Trophoblast cell (in vitro differentiated cells and primary cell): ENCODE measurements at regions not wholly inside any gene's neighbourhood (a gene's known extent, or its start where the extent isn't known, plus 50 kb on each side); places are given as distances from the start of the nearest gene placed in this dataset.
A peak's percentile ranks its signal among the peaks of the same experiment; 100 is the strongest.
"Not testable (repeated sequence)": the region's sequence is repeated elsewhere in the genome, so short reads cannot be mapped to it uniquely, and the experiment has no call there.

Source experiments
- DNase-seq, 2 donors: peaks; one replicate each; pipeline ENCODE4 v3.0.0-alpha.2; 2016
- H2AFZ ChIP-seq: 2 replicates; pipeline ENCODE4 v1.6.1; 2013; ENCODE audit warnings: low read length, moderate library complexity, mild to moderate bottlenecking; ENCODE audit not compliant: insufficient read depth, poor library complexity
- H2AK5ac ChIP-seq: 2 replicates; pipeline ENCODE4 v1.6.1; 2013; ENCODE audit warnings: mild to moderate bottlenecking, low read length
- H2BK120ac ChIP-seq: 2 replicates; pipeline ENCODE4 v1.6.1; 2013; ENCODE audit warnings: low read length, mild to moderate bottlenecking, moderate library complexity; ENCODE audit not compliant: insufficient read depth, poor library complexity
- H2BK12ac ChIP-seq: 2 replicates; pipeline ENCODE4 v1.6.1; 2013; ENCODE audit warnings: mild to moderate bottlenecking, low read length, moderate library complexity
- H2BK5ac ChIP-seq: 2 replicates; pipeline ENCODE4 v1.6.1; 2013; ENCODE audit warnings: low read length, low read depth, moderate library complexity, mild to moderate bottlenecking; ENCODE audit not compliant: poor library complexity
- H3K14ac ChIP-seq: 2 replicates; pipeline ENCODE4 v1.6.1; 2013; ENCODE audit warnings: mild to moderate bottlenecking, low read length
- H3K18ac ChIP-seq: 2 replicates; pipeline ENCODE4 v1.6.1; 2013; ENCODE audit warnings: mild to moderate bottlenecking, low read length
- H3K23ac ChIP-seq: 2 replicates; pipeline ENCODE4 v1.6.1; 2013; ENCODE audit warnings: low read length
- H3K27ac ChIP-seq: 2 replicates; pipeline ENCODE4 v1.5.1; 2013; ENCODE audit warnings: low read depth, mild to moderate bottlenecking, inconsistent platforms, low read length, moderate library complexity
- H3K27me3 ChIP-seq: 2 replicates; pipeline ENCODE4 v1.6.1; 2013; ENCODE audit warnings: inconsistent platforms, mild to moderate bottlenecking, low read length, moderate library complexity; ENCODE audit not compliant: insufficient read depth
- H3K36me3 ChIP-seq, 2 experiments: 1 replicate in 1 of 2; 2 replicates in 1 of 2; pipeline ENCODE4 v1.6.1; 2013; ENCODE audit warnings: low read length in 2 of 2, mild to moderate bottlenecking in 2 of 2, moderate library complexity in 1 of 2; ENCODE audit not compliant: insufficient read depth in 2 of 2, control insufficient read depth in 1 of 2
- H3K4ac ChIP-seq: 2 replicates; pipeline ENCODE4 v1.6.1; 2013; ENCODE audit warnings: low read depth, mild to moderate bottlenecking, low read length, moderate library complexity
- H3K4me1 ChIP-seq, 2 experiments: 1 replicate in 1 of 2; 2 replicates in 1 of 2; pipeline ENCODE4 v1.6.1; 2013; ENCODE audit warnings: low read length in 2 of 2, mild to moderate bottlenecking in 2 of 2, moderate library complexity in 1 of 2; ENCODE audit not compliant: insufficient read depth in 2 of 2, control insufficient read depth in 1 of 2
- H3K4me2 ChIP-seq: 2 replicates; pipeline ENCODE4 v1.6.1; 2013; ENCODE audit warnings: inconsistent platforms, mild to moderate bottlenecking, low read length, moderate library complexity
- H3K4me3 ChIP-seq: 2 replicates; pipeline ENCODE4 v1.5.1; 2013; ENCODE audit warnings: mild to moderate bottlenecking, low read depth, low read length, inconsistent platforms
- H3K79me1 ChIP-seq: one replicate; pipeline ENCODE4 v1.6.1; 2013; ENCODE audit warnings: low read length
- H3K79me2 ChIP-seq: 2 replicates; pipeline ENCODE4 v1.6.1; 2013; ENCODE audit warnings: low read length, mild to moderate bottlenecking; ENCODE audit not compliant: control insufficient read depth, insufficient read depth, poor library complexity
- H3K9ac ChIP-seq: 2 replicates; pipeline ENCODE4 v1.6.1; 2013; ENCODE audit warnings: mild to moderate bottlenecking, low read length
- H3K9me3 ChIP-seq: 2 replicates; pipeline ENCODE4 v1.6.1; 2013; ENCODE audit warnings: low read depth, mild to moderate bottlenecking, control low read depth, inconsistent platforms, low read length; ENCODE audit not compliant: insufficient read depth
- H4K12ac ChIP-seq: 2 replicates; pipeline ENCODE4 v1.6.1; 2013; ENCODE audit warnings: low read depth, mild to moderate bottlenecking, low read length, moderate library complexity
- H4K8ac ChIP-seq: 2 replicates; pipeline ENCODE4 v1.6.1; 2013; ENCODE audit warnings: low read depth, mild to moderate bottlenecking, low read length, moderate library complexity
- H4K91ac ChIP-seq: one replicate; pipeline ENCODE4 v1.6.1; 2013; ENCODE audit warnings: low read depth, mild to moderate bottlenecking, low read length, moderate library complexity
- whole genome bisulfite sequencing: extraction: QIAGEN DNeasy Blood & Tissue Kit; methylation state at CpG from one replicate; pipeline ENCODE4 v1.1.7; 2013; ENCODE audit warnings: missing lambda C conversion rate; ENCODE audit not compliant: insufficient read length, insufficient coverage; ENCODE audit errors: extremely low coverage; 5-methylcytosine and 5-hydroxymethylcytosine counted together

DNA sequence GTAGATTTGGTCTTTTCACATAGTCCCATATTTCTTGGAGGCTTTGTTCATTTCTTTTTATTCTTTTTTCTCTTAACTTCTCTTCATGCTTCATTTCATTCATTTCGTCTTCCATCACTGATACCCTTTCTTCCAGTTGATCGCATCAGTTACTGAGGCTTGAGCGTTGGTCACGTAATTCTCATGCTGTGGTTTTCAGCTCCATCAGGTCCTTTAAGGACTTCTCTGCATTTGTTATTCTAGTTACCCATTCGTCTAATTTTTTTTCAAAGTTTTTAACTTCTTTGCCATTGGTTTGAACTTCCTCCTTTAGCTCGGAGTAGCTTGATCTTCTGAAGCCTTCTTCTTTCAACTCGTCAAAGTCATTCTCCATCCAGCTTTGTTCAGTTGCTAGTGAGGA lies 387.6 kb upstream of the ZMIZ1 start:
- H3K23ac ChIP-seq, H3K27ac ChIP-seq, H3K14ac ChIP-seq, H4K91ac ChIP-seq, DNase-seq, H2BK12ac ChIP-seq, H4K8ac ChIP-seq, H2AK5ac ChIP-seq, H2BK120ac ChIP-seq, H3K4me3 ChIP-seq, H4K12ac ChIP-seq, H3K27me3 ChIP-seq, H3K9ac ChIP-seq, H3K79me2 ChIP-seq, H2AFZ ChIP-seq, H3K79me1 ChIP-seq, H3K4me1 ChIP-seq, H3K4me2 ChIP-seq, H3K36me3 ChIP-seq, H3K4ac ChIP-seq, H3K9me3 ChIP-seq, H2BK5ac ChIP-seq, H3K18ac ChIP-seq: not testable (repeated sequence)
- no CpG with 5 or more reads among the region's 7 CpGs for whole genome bisulfite sequencing

DNA sequence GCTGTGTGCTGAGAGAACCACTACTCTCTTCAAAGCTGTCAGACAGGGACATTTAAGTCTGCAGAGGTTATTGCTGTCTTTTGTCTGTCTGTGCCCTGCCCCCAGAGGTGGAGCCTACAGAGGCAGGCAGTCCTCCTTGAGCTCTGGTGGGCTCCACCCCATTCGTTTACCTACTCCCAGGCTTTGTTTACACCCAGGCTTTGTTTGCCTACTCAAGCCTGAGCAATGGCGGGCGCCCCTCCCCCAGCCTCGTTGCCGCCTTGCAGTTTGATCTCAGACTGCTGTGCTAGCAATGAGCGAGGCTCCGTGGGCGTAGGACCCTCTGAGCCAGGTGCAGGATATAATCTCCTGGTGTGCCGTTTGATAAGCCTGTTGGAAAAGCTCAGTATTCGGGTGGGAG lies 386.8 kb upstream of the ZMIZ1 start:
- H2BK5ac ChIP-seq, H3K4me2 ChIP-seq, H2AK5ac ChIP-seq, H3K27me3 ChIP-seq, H3K9ac ChIP-seq, H3K18ac ChIP-seq, H3K4me1 ChIP-seq, H3K23ac ChIP-seq, H3K27ac ChIP-seq, H4K12ac ChIP-seq, H4K8ac ChIP-seq, H3K79me1 ChIP-seq, H2BK12ac ChIP-seq, H2AFZ ChIP-seq, H4K91ac ChIP-seq, H3K4ac ChIP-seq, H3K79me2 ChIP-seq, H3K14ac ChIP-seq, H2BK120ac ChIP-seq, H3K9me3 ChIP-seq, DNase-seq, H3K36me3 ChIP-seq, H3K4me3 ChIP-seq: not testable (repeated sequence)
- WGBS: no CpG with 5 or more reads among the region's 10 CpGs

DNA sequence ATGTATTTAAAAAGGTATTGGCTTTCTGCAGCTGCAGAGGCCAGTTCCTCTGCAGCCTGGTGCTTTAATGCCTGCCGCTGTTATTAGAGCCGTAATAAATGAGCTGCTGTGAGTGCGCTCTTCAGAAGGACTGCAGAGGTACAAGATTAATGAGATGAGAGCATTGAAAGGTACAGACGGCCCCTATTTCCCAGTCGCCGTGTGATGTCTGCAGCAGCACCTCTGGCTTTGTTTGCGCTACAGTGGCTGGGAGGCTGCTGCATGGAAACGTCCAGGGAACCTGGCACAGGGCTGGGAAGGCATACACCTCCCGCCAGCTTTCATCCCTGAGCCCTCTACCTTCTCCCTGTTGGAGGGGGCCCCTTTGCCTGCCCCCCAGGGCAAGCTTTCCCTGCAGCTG lies 383.8 kb upstream of the ZMIZ1 start:
- Histone ChIP-seq H4K8ac (no peak overlapping the region), H3K4me1 (no peaks in the 10 kb centered on the region), H3K4ac (no peak overlapping the region), H2AFZ (no peak overlapping the region), H3K27me3 (no peaks in the 10 kb centered on the region), H3K9me3 (peaks cover 6% of the 10 kb centered on the region), H3K79me2 (no peaks in the 10 kb centered on the region), H3K36me3 (no peaks in the 10 kb centered on the region), H4K91ac (peak overlapping the region; percentile 17), H4K12ac (no peak overlapping the region), H3K27ac (no peak overlapping the region), H2AK5ac (no peak overlapping the region), H3K9ac (no peak overlapping the region), H3K23ac (no peak overlapping the region), H3K14ac (no peak overlapping the region), H3K4me2 (no peak overlapping the region), H2BK12ac (peak overlapping the region; percentile 42), H3K79me1 (no peaks in the 10 kb centered on the region), H3K18ac (no peak overlapping the region), H2BK5ac (no peak overlapping the region), H3K4me3 (no peak overlapping the region), H2BK120ac (no peak overlapping the region)
- no CpG with 5 or more reads among the region's 9 CpGs for WGBS
- no peak for DNase-seq

DNA sequence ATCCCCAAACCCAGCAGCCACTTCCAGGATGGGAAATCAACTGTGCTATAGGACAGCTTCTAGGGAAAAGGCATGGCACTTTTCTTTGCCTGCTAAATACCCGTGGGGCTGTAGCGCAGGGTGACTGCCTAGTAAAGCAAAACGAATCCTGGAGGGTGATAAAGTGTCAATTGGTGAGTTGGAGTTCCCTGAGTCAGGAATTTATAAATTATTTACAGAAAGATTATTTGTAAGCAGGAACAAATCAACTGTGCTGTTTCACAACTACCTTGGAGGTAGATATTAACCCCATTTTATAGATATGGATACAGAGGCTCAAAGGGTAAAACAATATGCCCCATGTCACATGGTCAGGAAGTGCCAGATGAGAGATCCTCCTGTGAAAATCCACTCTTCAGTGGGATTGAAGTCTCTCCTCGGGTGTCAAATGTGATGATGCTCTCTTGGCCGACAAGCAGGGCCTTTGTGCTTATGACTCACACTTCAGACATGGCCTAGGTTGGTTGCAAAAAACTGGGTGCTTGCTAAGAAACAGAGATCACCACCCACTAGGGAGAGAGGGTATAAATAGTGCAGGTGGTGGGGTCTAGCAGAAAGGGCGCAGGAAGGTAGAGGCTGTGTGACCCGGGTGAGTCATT lies 383.2 kb upstream of the ZMIZ1 start:
- Histone ChIP-seq H3K4ac (no peak overlapping the region), H3K18ac (no peak overlapping the region), H3K79me1 (no peaks in the 10 kb centered on the region), H2BK5ac (no peak overlapping the region), H4K8ac (no peak overlapping the region), H3K9me3 (peaks cover 6% of the 10 kb centered on the region), H3K23ac (no peak overlapping the region), H2BK12ac (peak overlapping the region; percentile 42), H4K91ac (peak overlapping the region; percentile 17), H3K27me3 (no peaks in the 10 kb centered on the region), H2AFZ (no peak overlapping the region), H2AK5ac (no peak overlapping the region), H2BK120ac (no peak overlapping the region), H4K12ac (no peak overlapping the region), H3K4me1 (no peaks in the 10 kb centered on the region), H3K14ac (no peak overlapping the region), H3K9ac (no peak overlapping the region), H3K36me3 (no peaks in the 10 kb centered on the region), H3K79me2 (no peaks in the 10 kb centered on the region), H3K4me2 (no peak overlapping the region), H3K27ac (no peak overlapping the region), H3K4me3 (no peak overlapping the region)
- DNase-seq: no peak
- WGBS: no CpG with 5 or more reads among the region's 7 CpGs
